ENCODE measurements at regions not wholly inside any gene's neighbourhood (a gene's known extent, or its start where the extent isn't known, plus 50 kb on each side); places are given as distances from the start of the nearest gene placed in this dataset.
"Not testable (repeated sequence)": the region's sequence is repeated elsewhere in the genome, so short reads cannot be mapped to it uniquely, and the experiment has no call there.

DNA sequence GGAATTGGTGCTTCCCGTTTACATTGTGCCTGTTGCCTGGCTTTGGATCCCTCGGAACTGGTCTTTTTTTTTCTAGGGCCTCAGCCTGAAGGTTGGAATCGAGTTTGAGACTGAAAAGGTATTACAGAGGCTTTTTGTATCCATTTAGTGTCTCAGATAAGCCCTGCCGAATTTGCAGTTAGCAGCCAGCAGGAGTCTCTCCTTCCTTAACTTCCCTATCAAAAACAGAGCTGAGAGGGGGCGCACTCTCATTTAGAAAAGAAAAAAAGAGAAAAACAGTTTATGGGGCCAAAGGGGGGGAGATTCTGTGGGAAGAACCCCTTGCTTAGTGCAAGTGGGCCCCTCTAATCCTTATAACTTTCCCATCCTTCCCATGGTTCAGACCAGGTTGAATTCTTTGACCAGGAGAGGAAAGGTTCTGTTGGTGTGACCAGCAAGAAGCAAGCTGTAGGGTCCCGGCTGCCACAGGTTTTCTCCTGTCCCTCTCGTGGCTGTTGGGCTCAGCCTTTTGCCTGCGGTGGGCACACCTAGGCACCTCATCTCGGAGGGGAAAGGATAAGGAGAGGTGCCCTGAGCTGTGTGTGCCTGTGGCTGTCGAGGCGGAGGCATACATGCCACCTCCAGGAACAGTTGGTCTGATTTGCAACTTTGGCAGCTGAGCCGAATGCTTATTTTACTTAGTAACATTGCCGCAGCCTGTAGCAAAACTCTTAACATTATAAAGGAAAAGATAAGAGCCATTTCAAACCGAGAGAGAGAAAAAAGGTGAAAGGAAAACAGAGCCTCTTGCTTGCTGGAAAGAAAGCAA lies 565.0 kb upstream of the CNTN5 start:
- no peak for FAIRE-seq

DNA sequence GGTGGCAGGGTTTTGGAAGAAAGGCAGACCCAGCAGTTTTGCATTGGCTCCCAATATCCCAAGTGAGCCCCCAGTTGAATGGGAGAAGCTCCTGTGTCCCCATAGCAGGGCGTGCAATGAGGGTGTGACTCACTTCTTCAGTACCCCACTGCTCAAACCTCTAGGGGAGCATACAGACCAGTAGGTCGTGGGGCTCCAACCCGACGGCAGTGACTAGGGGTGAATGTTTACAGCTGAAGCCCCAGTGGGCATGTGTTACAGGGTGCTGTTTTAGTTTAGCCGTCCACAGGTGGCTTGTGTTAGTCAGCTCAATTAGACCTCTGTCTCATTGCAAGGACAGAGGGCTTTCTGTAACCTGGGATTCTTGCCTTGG lies 564.5 kb upstream of the CNTN5 start:
- FAIRE-seq, result no peak

DNA sequence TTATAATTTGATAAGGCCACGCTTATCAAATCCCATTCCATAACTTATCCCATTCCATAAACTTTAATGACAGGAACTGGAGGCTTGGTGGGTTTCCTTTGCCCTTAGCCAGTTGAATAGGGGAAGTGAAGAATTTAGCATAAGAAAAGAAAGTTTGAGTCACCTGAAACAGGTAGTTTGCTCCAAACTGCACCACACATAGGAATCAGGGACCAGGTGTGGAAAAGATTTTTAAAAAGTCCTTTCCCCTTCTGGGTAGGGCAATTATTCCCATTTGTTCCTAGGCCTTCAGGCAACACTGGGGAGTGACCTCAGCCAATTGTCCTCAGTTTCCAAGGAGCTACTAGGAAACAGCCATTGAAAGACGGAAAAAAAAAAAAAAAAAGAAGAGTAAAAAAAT lies 525.7 kb upstream of the CNTN5 start:
- FAIRE-seq, result no peak

DNA sequence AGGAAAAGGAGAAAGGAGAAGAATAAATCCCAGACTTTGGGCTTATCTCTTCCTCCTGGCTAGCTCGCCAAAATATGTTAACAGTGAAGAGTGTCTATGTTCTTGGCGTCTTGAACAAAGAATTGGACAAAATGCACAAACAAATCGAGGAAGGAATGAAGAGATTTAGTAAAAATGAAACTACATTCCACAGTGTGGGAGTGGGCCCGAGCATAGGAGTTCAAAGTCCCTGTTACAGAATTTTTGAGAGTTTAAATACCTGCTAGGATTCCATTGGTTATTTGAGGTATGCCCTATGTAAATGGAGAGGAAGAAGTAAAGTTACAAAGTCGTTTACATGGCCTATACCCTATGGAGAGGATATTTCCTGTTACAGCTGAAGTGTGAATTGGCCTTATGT lies 525.1 kb upstream of the CNTN5 start:
- FAIRE-seq, result no peak

DNA sequence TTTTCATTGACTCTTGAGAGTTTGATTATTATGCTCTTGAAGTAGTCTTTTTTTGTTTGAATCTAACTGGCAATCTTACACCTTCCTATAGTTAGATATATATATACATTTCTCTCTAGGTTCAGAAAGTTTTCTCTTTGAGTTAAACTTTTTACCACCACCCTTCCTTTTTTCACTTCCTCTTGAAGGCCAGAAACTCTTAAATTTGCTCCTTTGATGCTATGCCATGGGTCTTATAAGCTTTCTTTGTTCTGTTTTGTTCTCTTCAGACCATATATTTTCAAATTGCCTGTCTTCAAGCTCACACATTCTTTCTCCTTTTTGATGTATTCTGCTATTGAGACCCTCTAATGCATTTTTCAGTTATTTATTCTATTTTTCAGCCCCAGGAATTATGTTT lies 513.5 kb upstream of the CNTN5 start:
- no peak for FAIRE-seq

DNA sequence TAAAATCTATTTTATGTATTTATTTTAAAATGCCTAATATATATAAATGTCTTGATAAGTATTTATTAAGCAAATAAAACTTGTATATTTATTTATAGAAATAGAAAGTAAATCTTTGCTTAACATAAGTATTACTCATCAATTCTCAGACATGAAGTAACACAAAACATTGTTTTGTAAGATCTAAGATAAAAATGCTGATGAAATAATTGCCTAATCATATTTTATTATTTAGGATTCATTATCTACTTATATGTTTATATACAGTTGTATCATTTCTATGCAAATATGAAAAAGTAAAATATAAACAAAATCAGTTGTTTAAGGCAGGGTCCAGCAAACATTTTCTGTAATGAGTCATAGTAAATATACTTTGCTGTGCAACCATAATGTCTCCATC lies 507.8 kb upstream of the CNTN5 start:
- FAIRE-seq, result peak; percentile 45

DNA sequence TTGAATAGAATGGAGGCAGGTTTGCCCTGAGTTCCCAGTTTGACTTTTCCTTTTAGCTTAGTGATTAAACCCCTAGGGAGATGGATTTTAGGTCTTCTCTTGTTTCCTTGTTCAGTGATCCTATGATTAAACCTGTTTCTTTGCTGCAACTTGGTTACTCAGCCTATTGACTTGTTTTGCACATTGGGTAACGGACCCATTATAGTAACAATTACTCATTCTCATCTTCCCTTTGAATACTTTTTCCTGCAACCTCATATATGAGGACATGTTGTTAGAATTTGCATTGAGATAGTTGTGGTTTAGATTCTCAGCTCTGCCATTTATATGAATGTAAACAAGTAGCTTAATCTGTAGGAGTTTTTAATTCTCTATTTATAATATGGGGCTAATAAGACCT lies 489.2 kb upstream of the CNTN5 start:
- no peak for FAIRE-seq

DNA sequence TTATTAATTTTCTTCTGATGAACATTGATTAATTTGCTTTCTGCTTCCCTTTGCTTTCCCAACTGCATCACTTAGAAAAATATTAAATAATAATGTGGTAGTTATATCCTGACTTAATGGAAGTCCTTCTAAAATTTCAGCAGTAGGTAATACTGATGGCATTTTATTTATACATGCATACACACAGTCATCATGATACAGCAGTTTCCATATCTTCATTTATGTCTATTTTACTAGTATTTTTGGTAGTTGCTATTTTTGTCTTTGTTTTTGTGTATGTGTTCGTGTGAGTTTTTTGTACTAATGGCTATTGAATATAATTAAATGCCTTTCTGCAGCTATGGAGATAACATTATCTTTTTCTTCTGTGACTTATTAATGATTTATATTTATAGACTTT lies 484.7 kb upstream of the CNTN5 start:
- no peak for FAIRE-seq

DNA sequence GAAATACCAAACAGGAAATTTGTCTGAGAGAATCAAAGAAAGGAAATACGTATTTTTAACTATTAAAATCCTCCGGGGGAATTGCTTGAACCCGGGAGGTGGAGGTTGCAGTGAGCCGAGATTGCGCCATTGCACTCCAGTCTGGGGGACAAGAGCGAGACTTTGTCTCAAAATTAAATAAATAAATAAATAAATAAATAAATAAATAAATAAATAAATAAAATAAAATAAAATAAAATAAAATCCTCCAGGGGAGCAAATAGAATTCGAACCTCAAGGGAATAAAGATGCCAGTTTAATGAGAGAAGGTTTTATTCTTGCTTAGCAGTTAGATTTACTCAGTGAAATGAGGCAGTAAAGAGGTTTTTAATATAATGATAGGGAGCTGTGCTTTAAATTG lies 482.4 kb upstream of the CNTN5 start:
- not testable (repeated sequence) for FAIRE-seq

DNA sequence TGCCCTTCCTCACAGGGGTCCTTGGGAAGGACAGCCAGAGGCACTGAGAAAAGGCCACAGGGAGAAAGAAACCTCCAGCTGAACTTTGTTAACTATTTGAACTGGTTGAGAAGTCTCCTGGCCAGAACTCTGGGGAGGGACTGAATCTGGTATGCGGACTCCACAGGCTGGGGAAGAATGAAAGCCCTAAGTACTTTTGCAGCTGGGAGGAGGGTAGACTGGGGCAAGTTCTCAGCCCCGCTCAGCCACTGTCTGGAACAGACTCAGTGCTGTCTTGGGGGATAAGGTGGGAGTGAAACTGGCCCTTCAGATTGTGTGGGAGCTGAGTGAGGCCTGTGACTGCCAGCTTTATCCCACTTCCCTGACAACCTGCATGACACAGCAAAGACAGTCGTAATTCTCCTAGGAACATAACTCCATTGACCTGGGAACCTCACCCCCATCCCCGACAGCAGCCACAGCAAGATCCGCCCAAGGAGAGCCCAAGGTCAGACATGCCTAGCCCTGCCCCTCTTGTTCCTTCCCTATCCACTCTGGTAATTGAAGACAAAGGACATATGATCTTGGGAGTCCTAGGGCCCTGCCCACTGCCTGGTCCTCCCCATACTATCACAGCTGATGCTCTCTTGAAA lies 475.1 kb upstream of the CNTN5 start:
- no peak for FAIRE-seq

DNA sequence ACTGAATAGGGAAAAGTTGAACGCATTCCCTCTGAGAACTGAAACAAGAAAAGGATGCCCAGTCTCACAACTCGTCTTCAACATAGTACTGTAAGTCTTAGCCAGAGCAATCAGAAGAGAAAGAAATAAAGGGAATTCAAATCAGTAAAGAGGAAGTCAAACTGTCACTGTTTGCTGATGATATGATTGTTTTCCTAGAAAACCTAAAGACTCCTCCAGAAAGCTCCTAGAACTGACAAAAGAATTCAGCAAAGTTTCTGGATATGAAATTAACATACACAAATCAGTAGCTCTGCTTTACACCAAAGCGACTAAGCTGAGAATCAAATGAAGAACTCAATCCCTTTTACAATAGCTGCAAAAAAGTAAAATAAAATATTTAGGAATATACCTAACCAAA lies 471.2 kb upstream of the CNTN5 start:
- FAIRE-seq, result no peak

DNA sequence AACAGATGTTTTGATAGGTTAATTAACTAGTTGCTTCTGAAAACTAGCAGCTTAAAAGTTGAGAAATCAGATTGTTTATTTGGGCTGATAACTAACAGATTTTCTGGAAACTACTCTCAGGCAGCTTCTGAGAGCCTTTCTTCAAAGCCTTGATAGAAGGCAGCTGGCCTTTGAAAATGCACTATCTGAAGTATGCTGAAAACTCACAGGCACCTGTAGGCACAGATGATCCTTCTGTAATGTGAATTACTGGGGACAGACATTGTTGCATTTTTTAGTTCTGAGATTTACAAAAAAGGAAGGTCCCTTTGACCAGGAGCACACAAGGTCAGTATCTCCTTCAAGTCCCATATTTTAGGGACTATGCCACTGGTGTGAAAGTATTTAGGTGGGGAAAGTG lies 460.8 kb upstream of the CNTN5 start:
- no peak for FAIRE-seq

DNA sequence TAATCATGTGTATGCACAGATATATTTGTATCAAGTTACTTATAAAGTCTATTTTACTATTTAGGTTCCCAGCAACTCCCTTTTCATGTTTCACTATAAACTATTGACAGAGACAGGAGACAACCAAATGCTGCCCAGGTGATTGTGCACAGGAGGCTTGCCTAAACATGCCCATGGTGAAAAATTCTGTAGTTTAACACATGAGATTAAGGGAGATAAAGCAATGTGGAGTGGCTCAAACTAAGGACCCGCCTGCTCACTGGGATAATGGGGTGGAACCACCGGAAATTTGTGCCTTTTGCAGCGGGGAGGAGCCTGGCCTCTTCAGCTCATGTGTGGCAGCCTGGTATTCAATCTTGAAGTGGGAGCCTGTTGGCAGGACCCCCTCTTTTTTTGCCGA lies 459.5 kb upstream of the CNTN5 start:
- FAIRE-seq, result no peak

DNA sequence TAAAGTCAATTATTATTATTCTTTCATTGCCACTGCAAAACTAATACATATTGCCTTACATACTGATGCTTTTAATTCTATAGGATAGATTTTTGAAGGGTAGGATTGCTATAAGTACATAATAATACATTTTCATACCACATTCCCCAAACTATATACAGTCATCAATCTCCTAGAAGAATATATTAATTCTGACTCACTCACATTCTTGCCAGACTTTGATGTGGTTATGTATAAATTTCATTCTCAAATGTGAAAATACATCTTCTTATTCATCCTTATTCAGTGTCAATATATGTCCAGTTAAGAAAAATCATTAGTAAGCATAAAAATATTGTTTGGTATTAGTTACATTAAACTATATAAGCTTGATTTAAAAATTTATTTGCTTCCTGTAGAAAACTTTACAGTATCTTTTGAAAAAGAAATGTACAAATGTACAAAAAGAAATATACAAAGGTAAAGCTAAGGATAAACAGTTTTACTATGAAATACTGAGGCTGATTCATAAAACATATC lies 458.8 kb upstream of the CNTN5 start:
- no peak for FAIRE-seq

DNA sequence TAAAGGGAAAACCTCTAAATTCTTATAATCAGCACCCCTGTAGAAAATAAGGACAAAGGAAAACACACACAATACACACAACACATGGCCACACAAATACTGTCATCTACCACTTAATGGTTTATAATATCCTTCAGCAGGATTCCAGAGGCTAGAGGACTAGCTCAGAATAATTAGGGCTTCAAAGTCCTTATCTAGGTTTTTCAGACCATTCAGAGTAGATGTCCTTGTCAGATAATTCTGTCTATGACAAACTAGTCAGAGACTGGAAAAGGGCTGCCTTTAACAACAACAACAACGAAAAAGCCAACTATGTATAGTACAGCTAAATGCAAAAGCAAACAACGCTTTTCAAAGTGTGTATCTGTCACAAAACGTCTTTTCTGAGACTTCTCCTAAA lies 456.5 kb upstream of the CNTN5 start:
- no peak for FAIRE-seq

DNA sequence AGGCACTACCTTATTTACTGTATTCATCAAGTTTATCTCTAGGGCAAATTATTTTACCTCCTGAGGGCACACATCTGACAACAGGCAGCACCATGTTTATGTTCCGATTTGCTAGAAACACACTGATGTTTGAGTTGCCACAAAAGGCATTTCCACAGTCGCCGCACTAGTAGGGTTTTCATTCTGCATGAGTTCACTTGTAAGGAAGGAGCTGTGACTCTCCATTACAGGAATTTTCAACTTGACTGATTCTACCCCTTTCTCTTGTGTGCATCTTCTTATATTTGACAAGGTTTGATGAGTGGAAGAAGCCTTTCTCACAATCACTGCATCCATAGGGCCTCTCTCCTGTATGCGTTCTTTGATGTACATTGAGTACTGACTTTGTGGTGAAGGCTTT lies 455.9 kb upstream of the CNTN5 start:
- FAIRE-seq, result no peak

DNA sequence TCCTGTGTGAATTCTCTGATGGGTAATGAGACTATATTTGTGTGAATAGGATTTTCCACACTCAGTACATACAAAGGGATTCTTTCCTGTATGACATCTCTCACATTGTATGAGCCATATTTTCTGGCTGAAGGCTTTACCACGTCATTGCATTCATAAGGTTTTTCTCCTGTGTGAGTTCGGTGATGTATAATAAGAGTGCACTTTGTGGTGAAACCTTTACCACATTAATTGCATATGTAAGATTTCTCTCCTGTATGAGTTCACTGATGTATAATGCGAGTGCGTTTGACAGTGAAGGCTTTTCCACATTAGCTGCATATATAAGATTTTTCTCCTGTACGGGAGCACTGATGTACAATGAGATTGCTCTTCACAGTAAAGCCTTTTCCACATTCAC lies 455.4 kb upstream of the CNTN5 start:
- FAIRE-seq, result no peak

DNA sequence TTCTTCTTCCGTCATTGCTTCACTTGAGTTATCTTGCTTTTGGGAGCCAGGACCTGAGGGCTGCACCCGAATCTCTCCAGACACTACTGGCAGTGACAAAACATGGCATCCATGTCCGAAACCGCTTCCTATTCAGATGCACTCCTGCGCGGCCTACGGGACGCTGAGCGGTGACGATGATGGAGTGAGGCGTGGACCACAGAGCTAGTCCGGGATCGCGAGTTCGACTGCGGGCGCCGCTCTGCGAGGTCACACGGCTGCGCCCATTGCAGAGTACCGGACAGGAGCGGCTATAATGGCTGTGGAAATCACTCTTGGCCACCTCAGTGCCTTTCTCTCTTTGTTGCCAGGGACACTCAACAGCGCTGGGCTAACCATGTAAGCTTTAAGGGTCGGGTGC lies 453.8 kb upstream of the CNTN5 start:
- no peak for FAIRE-seq

DNA sequence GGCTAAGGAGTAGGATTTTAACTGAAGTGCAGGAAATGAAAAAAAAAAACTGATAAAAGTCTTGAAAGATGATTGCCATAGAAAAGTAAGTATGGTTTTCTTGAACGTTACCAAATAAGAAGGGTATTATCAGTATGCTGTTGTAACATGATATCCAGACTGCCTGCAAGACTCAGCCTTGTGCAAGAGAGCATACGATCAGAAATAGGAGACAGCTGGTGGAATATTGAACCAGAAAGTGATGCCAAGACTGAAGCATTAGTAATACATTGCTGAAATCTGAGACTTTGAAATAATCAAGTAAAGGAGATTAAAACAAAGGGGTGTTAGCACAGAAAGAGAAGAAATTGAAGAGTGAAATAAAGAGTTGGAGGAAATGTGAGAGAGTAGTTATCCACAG lies 452.7 kb upstream of the CNTN5 start:
- no peak for FAIRE-seq

DNA sequence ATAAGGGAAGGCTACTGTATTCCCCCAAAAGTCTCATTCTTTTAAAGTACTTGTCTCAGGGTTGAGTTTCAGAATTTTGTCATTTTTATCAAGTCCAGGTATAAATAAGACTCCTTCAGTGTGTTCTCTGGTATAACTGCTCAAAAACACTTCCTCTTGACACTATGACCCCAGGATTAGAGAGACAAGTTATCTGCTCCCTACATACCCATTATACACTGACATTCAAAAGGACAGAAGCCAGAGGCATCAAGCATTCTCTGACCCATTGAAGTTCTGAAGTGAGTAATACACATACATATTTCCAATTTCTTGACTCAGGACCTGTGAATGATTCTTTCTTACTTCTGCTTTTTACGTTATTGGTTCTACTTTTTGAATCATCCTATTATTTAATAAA lies 447.8 kb upstream of the CNTN5 start:
- FAIRE-seq, result no peak

DNA sequence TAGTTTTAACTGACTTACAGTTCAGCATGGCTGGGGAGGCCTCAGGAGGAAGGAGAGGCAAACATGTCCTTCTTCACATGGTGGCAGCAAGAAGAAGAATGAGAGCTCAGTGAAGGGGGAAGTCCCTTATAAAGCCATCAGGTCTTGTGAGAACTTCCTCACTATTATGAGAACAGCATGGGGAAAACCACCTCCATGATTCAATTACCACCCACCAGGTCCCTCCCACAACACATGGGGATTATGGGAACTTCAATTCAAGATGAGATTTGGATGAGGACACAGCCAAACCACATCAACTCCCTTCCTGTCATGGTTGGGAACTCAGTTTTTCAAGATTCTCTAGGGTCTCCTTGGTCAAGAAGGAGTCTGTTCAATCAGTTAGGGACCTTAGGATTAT lies 432.9 kb upstream of the CNTN5 start:
- no peak for FAIRE-seq

DNA sequence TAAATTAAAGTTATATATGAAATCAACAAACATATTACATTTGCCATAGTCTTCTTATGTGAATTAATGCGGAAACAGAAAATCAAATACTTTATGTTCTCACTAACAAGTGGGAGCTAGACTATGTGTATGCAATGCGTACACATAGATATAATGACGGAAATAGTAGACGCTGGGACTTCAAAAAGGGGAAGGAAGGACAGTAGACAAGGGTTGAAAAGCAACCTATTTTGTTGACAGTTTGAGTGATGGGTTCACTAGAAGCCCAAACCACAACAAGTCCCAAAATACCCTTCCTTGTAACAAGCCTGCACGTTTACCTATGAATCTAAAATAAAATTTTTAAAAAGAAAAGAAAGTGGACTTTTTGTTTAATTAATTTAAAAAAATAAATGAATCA lies 430.8 kb upstream of the CNTN5 start:
- no peak for FAIRE-seq

DNA sequence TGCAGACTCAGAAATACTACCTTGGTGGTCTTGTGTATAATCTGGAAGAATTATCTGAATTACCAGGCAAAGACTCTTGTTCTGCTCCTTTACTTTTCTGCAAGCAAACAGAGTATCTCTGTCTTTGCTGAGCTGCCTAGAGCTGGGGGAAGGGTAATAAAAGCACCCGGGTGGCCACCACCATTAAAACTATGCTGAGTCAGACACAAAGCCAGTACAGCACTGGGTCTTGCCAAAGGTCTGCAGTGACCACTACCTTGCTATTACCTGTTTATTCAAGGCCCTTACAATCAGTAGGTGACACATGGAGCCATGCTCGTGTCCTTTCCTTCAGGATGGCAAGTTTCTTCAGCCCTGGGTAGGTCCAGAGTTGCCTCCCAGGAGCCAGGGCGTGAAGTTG lies 420.6 kb upstream of the CNTN5 start:
- no peak for FAIRE-seq

Data from G401.6 (cell line).